H1 (cell line): ENCODE measurements at regions not wholly inside any gene's neighbourhood (a gene's known extent, or its start where the extent isn't known, plus 50 kb on each side); places are given as distances from the start of the nearest gene placed in this dataset.

Experiments used
- HDAC6 ChIP-seq: IDR thresholded peaks from one replicate; pipeline ENCODE4 v1.7.1; 2012; ENCODE audit warnings: low read depth, mild to moderate bottlenecking, inconsistent platforms, low read length, moderate library complexity
- MAX ChIP-seq: IDR thresholded peaks from 2 replicates; pipeline ENCODE4 v1.6.1; 2012; ENCODE audit warnings: inconsistent platforms
- RAD21 ChIP-seq, 2 experiments: IDR thresholded peaks in 1 of 2; conservative IDR thresholded peaks in 1 of 2; 2 replicates each; pipeline ENCODE4 v1.6.1; 2011; ENCODE audit warnings: low read depth in 2 of 2, low read length in 2 of 2, improper control_type of control experiment in 1 of 2, inconsistent platforms in 1 of 2, mild to moderate bottlenecking in 1 of 2, moderate library complexity in 1 of 2
- TEAD4 ChIP-seq: IDR thresholded peaks from 2 replicates; pipeline ENCODE4 v1.6.1; 2012; ENCODE audit warnings: low read depth, low read length, inconsistent platforms, mixed read lengths

GRCh38 chr11:114896594-114896993, 218.3 kb downstream of the NXPE2 start (continued):
- TF ChIP-seq MAX (no peak), HDAC6 (no peak), RAD21 (IDR thresholded peaks at IDR 0.05 in 1 of 2, conservative IDR thresholded peaks at IDR 0.05 in 1 of 2; ENCODE audit: low read depth in 2 of 2, low read length in 2 of 2) (no peak), TEAD4 (no peak)
